GM23338 (cell line): ENCODE measurements at regions not wholly inside any gene's neighbourhood (a gene's known extent, or its start where the extent isn't known, plus 50 kb on each side); places are given as distances from the start of the nearest gene placed in this dataset.

Experiments used
- ATAC-seq: fragments of 200-7000 bp; cut with Tn5 transposase; 3 replicates; pipeline ENCODE4 v1.9.1; 2020
- DNase-seq: peaks from one replicate; pipeline ENCODE4 v3.0.0-alpha.2; 2015; ENCODE audit warnings: low spot score
- H2AFZ ChIP-seq: fragments of 200-600 bp; sonication (generic); 2 replicates; pipeline ENCODE4 v1.8.0; 2016; ENCODE audit warnings: antibody characterized with exemption, mild to moderate bottlenecking, moderate library complexity
- H3F3A ChIP-seq: fragments of 200-600 bp; sonication (generic); replicated peaks from 2 replicates; pipeline ENCODE4 v1.8.0; 2017; ENCODE audit warnings: antibody characterized with exemption, mixed run types, low read depth
- H3K27ac ChIP-seq: fragments of 200-600 bp; sonication (generic); 2 replicates; pipeline ENCODE4 v1.6.1; 2016; ENCODE audit warnings: low read depth
- H3K27me3 ChIP-seq: fragments of 200-600 bp; sonication (generic); 2 replicates; pipeline ENCODE4 v1.8.0; 2016; ENCODE audit warnings: mild to moderate bottlenecking, mixed run types, moderate library complexity; ENCODE audit not compliant: insufficient read depth
- H3K36me3 ChIP-seq: fragments of 200-600 bp; sonication (generic); 2 replicates; pipeline ENCODE4 v1.8.0; 2016; ENCODE audit warnings: mild to moderate bottlenecking; ENCODE audit not compliant: insufficient read depth
- H3K4me1 ChIP-seq: fragments of 200-600 bp; sonication (generic); 2 replicates; pipeline ENCODE4 v1.8.0; 2016; ENCODE audit warnings: mild to moderate bottlenecking, moderate library complexity; ENCODE audit not compliant: insufficient read depth
- H3K4me2 ChIP-seq: fragments of 200-600 bp; sonication (generic); 2 replicates; pipeline ENCODE4 v1.7.1; 2017; ENCODE audit warnings: mixed run types
- H3K4me3 ChIP-seq: fragments of 200-600 bp; sonication (generic); 2 replicates; pipeline ENCODE4 v1.6.1; 2016; ENCODE audit warnings: mixed run types
- H3K79me2 ChIP-seq: fragments of 200-600 bp; sonication (generic); replicated peaks from 2 replicates; pipeline ENCODE4 v1.8.0; 2017; ENCODE audit warnings: mild to moderate bottlenecking; ENCODE audit not compliant: insufficient read depth
- H3K9me2 ChIP-seq: fragments of 200-600 bp; sonication (generic); 2 replicates; pipeline ENCODE4 v1.8.0; 2017; ENCODE audit not compliant: insufficient read depth
- H4K20me1 ChIP-seq: fragments of 200-600 bp; sonication (generic); replicated peaks from 2 replicates; pipeline ENCODE4 v1.8.0; 2017; ENCODE audit warnings: mild to moderate bottlenecking; ENCODE audit not compliant: insufficient read depth
- H3K27ac Mint-ChIP-seq: 2 replicates; pipeline ENCODE4 v1.8.0; 2020; ENCODE audit warnings: inconsistent platforms, mild to moderate bottlenecking, moderate library complexity, mixed read lengths
- H3K27me3 Mint-ChIP-seq: 3 replicates; pipeline ENCODE4 v1.8.0; 2022; ENCODE audit warnings: low read depth, mild to moderate bottlenecking, moderate library complexity, mixed read lengths, inconsistent platforms; ENCODE audit not compliant: insufficient read depth, poor library complexity
- H3K36me3 Mint-ChIP-seq: 3 replicates; pipeline ENCODE4 v1.8.0; 2021; ENCODE audit warnings: low read depth, mild to moderate bottlenecking, inconsistent platforms, moderate library complexity, mixed read lengths
- H3K4me1 Mint-ChIP-seq: 3 replicates; pipeline ENCODE4 v1.8.0; 2020; ENCODE audit warnings: mild to moderate bottlenecking, inconsistent platforms, mixed read lengths
- H3K4me3 Mint-ChIP-seq: 3 replicates; pipeline ENCODE4 v1.8.0; 2021; ENCODE audit warnings: moderate library complexity, mild to moderate bottlenecking, inconsistent platforms, mixed read lengths
- H3K9me3 Mint-ChIP-seq: 3 replicates; pipeline ENCODE4 v1.8.0; 2020; ENCODE audit warnings: moderate library complexity, mild to moderate bottlenecking, inconsistent platforms, mixed read lengths
- CREB1 ChIP-seq: fragments of 250-450 bp; sonication (Bioruptor Pico); IDR thresholded peaks from 2 replicates; pipeline ENCODE4 v1.5.0; 2020; ENCODE audit warnings: low read depth, mild to moderate bottlenecking, moderate library complexity
- EZH2 ChIP-seq: fragments of 200-600 bp; sonication (generic); IDR thresholded peaks from one replicate; pipeline ENCODE4 v1.8.0; 2017; ENCODE audit warnings: antibody characterized with exemption, mild to moderate bottlenecking, low read depth; ENCODE audit not compliant: unreplicated experiment
- EZH2phosphoT487 ChIP-seq: fragments of 200-600 bp; sonication (generic); IDR thresholded peaks from one replicate; pipeline ENCODE4 v1.8.1; 2018; ENCODE audit warnings: antibody characterized with exemption; ENCODE audit not compliant: unreplicated experiment
- JUNB ChIP-seq: IDR thresholded peaks from one replicate; pipeline ENCODE4 v1.6.1; 2016; ENCODE audit warnings: antibody characterized with exemption; ENCODE audit not compliant: unreplicated experiment
- NANOG ChIP-seq: IDR thresholded peaks from 2 replicates; pipeline ENCODE4 v1.6.1; 2016; ENCODE audit warnings: antibody characterized with exemption, borderline replicate concordance
- POLR2AphosphoS5 ChIP-seq: IDR thresholded peaks from 2 replicates; pipeline ENCODE4 v1.6.1; 2016; ENCODE audit warnings: antibody characterized with exemption, low read depth
- STAT1 ChIP-seq: IDR thresholded peaks from one replicate; pipeline ENCODE4 v1.6.1; 2016; ENCODE audit warnings: antibody characterized with exemption; ENCODE audit not compliant: unreplicated experiment
- ZNF114 ChIP-seq: fragments of 250-450 bp; sonication (Bioruptor Pico); IDR thresholded peaks from 2 replicates; pipeline ENCODE4 v1.5.0; 2020; ENCODE audit warnings: mild to moderate bottlenecking, moderate library complexity
- ZNF331 ChIP-seq: fragments of 250-450 bp; sonication (Bioruptor Pico); IDR thresholded peaks from 2 replicates; pipeline ENCODE4 v1.5.0; 2020; ENCODE audit warnings: low read depth, mild to moderate bottlenecking, moderate library complexity
- TF ChIP-seq, protein P1 (sequence below): IDR thresholded peaks from one replicate; pipeline ENCODE4 v1.6.1; 2018; ENCODE audit warnings: antibody characterized with exemption; ENCODE audit not compliant: unreplicated experiment
- TF ChIP-seq, protein P2 (sequence below), 2 experiments: fragments of 200-600 bp in 1 of 2; sonication (generic) in 1 of 2; conservative IDR thresholded peaks; 2 replicates each; pipeline versions ENCODE4 v1.5.1 to v1.6.1; 2016 to 2017; ENCODE audit warnings: antibody characterized with exemption in 2 of 2, low read depth in 2 of 2, mild to moderate bottlenecking in 2 of 2, moderate library complexity in 1 of 2
- TF ChIP-seq, protein P3 (sequence below): fragments of 250-450 bp; sonication (Bioruptor Pico); IDR thresholded peaks from 2 replicates; pipeline ENCODE4 v1.5.0; 2020; ENCODE audit warnings: mild to moderate bottlenecking, moderate library complexity
- TF ChIP-seq, protein P4 (sequence below): IDR thresholded peaks from 2 replicates; pipeline ENCODE4 v1.6.1; 2016; ENCODE audit warnings: antibody characterized with exemption

DNA sequence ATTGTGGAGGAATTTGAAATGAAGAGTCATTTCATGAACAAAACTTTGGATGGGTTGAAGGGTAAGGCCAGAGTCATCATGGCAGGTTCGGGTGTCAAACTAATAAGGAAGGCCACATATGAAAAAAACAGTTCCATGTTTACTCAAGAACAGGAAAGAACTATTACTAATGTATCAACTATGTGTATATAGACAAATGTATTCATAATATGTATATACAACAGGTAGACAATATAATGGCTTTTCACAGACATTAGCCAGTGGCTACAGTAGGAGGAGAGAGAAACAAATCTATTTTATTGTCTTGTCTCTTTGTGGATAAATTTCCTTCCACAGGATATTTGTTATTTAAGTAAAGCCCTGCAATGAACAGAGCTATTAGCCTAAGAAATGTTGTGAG lies 101.1 kb downstream of the CBLL2 start (continued):
- TF ChIP-seq, protein P1, sequence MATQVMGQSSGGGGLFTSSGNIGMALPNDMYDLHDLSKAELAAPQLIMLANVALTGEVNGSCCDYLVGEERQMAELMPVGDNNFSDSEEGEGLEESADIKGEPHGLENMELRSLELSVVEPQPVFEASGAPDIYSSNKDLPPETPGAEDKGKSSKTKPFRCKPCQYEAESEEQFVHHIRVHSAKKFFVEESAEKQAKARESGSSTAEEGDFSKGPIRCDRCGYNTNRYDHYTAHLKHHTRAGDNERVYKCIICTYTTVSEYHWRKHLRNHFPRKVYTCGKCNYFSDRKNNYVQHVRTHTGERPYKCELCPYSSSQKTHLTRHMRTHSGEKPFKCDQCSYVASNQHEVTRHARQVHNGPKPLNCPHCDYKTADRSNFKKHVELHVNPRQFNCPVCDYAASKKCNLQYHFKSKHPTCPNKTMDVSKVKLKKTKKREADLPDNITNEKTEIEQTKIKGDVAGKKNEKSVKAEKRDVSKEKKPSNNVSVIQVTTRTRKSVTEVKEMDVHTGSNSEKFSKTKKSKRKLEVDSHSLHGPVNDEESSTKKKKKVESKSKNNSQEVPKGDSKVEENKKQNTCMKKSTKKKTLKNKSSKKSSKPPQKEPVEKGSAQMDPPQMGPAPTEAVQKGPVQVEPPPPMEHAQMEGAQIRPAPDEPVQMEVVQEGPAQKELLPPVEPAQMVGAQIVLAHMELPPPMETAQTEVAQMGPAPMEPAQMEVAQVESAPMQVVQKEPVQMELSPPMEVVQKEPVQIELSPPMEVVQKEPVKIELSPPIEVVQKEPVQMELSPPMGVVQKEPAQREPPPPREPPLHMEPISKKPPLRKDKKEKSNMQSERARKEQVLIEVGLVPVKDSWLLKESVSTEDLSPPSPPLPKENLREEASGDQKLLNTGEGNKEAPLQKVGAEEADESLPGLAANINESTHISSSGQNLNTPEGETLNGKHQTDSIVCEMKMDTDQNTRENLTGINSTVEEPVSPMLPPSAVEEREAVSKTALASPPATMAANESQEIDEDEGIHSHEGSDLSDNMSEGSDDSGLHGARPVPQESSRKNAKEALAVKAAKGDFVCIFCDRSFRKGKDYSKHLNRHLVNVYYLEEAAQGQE, result no peak
- no peak for TF ChIP-seq NANOG
- no peak for TF ChIP-seq EZH2
- TF ChIP-seq CREB1 (CRISPR knock-in tag), result no peak

DNA sequence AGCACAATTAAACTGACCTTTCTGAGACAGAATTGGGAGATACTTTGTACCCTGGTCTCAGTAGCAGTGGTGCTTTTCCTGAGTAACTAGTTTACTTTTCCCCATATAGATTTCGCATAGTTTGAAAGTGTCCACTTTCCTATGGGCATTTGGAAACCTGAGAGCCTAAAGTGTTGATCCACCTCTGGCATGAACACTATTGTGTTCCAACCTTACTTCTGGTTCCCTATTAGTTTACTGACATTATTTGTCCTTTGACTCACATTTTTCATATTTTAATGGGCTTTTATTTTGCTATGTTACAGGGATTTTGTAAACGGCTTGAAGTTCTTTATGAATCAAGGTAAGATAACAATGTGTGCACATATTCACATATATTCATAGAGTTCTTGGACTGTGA lies 103.7 kb downstream of the CBLL2 start:
- H3K9me2 ChIP-seq, result no peaks in the 10 kb centered on the region
- H3K4me1 Mint-ChIP-seq, result no peaks in the 10 kb centered on the region
- no peaks in the 10 kb centered on the region for H3K36me3 Mint-ChIP-seq
- H3K9me3 Mint-ChIP-seq, result no peaks in the 10 kb centered on the region
- DNase-seq, result no peak
- no peaks in the 10 kb centered on the region for H3K27me3 Mint-ChIP-seq
- H3K27ac Mint-ChIP-seq, result no peak overlapping the region
- no peak for ATAC-seq
- no peaks in the 10 kb centered on the region for H3K4me1 ChIP-seq
- no peak overlapping the region for H3K4me2 ChIP-seq
- H3K27me3 ChIP-seq, result no peaks in the 10 kb centered on the region
- no peaks in the 10 kb centered on the region for H3F3A ChIP-seq
- no peaks in the 10 kb centered on the region for H3K36me3 ChIP-seq
- no peak overlapping the region for H3K4me3 ChIP-seq
- H3K27ac ChIP-seq, result no peak overlapping the region
- no peaks in the 10 kb centered on the region for H4K20me1 ChIP-seq
- no peak overlapping the region for H2AFZ ChIP-seq
- H3K4me3 Mint-ChIP-seq, result no peak overlapping the region
- no peaks in the 10 kb centered on the region for H3K79me2 ChIP-seq
- TF ChIP-seq, protein P2, sequence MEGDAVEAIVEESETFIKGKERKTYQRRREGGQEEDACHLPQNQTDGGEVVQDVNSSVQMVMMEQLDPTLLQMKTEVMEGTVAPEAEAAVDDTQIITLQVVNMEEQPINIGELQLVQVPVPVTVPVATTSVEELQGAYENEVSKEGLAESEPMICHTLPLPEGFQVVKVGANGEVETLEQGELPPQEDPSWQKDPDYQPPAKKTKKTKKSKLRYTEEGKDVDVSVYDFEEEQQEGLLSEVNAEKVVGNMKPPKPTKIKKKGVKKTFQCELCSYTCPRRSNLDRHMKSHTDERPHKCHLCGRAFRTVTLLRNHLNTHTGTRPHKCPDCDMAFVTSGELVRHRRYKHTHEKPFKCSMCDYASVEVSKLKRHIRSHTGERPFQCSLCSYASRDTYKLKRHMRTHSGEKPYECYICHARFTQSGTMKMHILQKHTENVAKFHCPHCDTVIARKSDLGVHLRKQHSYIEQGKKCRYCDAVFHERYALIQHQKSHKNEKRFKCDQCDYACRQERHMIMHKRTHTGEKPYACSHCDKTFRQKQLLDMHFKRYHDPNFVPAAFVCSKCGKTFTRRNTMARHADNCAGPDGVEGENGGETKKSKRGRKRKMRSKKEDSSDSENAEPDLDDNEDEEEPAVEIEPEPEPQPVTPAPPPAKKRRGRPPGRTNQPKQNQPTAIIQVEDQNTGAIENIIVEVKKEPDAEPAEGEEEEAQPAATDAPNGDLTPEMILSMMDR (conservative IDR thresholded peaks at IDR 0.05; ENCODE audit: low read depth in 2 of 2), result no peak
- TF ChIP-seq STAT1 (no peak), EZH2 (no peak), NANOG (no peak), JUNB (no peak), POLR2AphosphoS5 (no peak), ZNF331 (CRISPR knock-in tag) (no peak), ZNF114 (CRISPR knock-in tag) (no peak), EZH2phosphoT487 (no peak)
- TF ChIP-seq, protein P3, sequence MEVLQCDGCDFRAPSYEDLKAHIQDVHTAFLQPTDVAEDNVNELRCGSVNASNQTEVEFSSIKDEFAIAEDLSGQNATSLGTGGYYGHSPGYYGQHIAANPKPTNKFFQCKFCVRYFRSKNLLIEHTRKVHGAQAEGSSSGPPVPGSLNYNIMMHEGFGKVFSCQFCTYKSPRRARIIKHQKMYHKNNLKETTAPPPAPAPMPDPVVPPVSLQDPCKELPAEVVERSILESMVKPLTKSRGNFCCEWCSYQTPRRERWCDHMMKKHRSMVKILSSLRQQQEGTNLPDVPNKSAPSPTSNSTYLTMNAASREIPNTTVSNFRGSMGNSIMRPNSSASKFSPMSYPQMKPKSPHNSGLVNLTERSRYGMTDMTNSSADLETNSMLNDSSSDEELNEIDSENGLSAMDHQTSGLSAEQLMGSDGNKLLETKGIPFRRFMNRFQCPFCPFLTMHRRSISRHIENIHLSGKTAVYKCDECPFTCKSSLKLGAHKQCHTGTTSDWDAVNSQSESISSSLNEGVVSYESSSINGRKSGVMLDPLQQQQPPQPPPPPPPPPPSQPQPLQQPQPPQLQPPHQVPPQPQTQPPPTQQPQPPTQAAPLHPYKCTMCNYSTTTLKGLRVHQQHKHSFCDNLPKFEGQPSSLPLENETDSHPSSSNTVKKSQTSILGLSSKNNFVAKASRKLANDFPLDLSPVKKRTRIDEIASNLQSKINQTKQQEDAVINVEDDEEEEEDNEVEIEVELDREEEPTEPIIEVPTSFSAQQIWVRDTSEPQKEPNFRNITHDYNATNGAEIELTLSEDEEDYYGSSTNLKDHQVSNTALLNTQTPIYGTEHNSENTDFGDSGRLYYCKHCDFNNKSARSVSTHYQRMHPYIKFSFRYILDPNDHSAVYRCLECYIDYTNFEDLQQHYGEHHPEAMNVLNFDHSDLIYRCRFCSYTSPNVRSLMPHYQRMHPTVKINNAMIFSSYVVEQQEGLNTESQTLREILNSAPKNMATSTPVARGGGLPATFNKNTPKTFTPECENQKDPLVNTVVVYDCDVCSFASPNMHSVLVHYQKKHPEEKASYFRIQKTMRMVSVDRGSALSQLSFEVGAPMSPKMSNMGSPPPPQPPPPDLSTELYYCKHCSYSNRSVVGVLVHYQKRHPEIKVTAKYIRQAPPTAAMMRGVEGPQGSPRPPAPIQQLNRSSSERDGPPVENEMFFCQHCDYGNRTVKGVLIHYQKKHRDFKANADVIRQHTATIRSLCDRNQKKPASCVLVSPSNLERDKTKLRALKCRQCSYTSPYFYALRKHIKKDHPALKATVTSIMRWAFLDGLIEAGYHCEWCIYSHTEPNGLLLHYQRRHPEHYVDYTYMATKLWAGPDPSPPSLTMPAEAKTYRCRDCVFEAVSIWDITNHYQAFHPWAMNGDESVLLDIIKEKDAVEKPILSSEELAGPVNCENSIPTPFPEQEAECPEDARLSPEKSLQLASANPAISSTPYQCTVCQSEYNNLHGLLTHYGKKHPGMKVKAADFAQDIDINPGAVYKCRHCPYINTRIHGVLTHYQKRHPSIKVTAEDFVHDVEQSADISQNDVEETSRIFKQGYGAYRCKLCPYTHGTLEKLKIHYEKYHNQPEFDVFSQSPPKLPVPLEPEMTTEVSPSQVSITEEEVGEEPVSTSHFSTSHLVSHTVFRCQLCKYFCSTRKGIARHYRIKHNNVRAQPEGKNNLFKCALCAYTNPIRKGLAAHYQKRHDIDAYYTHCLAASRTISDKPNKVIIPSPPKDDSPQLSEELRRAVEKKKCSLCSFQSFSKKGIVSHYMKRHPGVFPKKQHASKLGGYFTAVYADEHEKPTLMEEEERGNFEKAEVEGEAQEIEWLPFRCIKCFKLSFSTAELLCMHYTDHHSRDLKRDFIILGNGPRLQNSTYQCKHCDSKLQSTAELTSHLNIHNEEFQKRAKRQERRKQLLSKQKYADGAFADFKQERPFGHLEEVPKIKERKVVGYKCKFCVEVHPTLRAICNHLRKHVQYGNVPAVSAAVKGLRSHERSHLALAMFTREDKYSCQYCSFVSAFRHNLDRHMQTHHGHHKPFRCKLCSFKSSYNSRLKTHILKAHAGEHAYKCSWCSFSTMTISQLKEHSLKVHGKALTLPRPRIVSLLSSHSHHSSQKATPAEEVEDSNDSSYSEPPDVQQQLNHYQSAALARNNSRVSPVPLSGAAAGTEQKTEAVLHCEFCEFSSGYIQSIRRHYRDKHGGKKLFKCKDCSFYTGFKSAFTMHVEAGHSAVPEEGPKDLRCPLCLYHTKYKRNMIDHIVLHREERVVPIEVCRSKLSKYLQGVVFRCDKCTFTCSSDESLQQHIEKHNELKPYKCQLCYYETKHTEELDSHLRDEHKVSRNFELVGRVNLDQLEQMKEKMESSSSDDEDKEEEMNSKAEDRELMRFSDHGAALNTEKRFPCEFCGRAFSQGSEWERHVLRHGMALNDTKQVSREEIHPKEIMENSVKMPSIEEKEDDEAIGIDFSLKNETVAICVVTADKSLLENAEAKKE (CRISPR knock-in tag), result no peak
- TF ChIP-seq, protein P4, sequence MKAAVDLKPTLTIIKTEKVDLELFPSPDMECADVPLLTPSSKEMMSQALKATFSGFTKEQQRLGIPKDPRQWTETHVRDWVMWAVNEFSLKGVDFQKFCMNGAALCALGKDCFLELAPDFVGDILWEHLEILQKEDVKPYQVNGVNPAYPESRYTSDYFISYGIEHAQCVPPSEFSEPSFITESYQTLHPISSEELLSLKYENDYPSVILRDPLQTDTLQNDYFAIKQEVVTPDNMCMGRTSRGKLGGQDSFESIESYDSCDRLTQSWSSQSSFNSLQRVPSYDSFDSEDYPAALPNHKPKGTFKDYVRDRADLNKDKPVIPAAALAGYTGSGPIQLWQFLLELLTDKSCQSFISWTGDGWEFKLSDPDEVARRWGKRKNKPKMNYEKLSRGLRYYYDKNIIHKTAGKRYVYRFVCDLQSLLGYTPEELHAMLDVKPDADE, result no peak
